HG03039 (cell line): ENCODE measurements at regions not wholly inside any gene's neighbourhood (a gene's known extent, or its start where the extent isn't known, plus 50 kb on each side); places are given as distances from the start of the nearest gene placed in this dataset.
"Not testable (repeated sequence)": the region's sequence is repeated elsewhere in the genome, so short reads cannot be mapped to it uniquely, and the experiment has no call there.

Experiments used
- ATAC-seq: cut with Tn5 transposase; IDR thresholded peaks from one replicate; pipeline ENCODE4 v1.9.1; 2021; ENCODE audit warnings: mild to moderate bottlenecking, moderate library complexity; ENCODE audit not compliant: unreplicated experiment

- no peak for ATAC-seq
Observed at GRCh38 chr1:163570071-163570470, 248.3 kb downstream of the NUF2 start.

GRCh38 chr1:163571950-163572349 is 250.2 kb downstream of the NUF2 start:
- no peak for ATAC-seq

GRCh38 chr1:163574119-163574518 is 252.4 kb downstream of the NUF2 start:
- ATAC-seq = no peak

- no peak for ATAC-seq
Observed at GRCh38 chr1:163580926-163581325, 259.2 kb downstream of the NUF2 start.

GRCh38 chr1:163583661-163584181 is 262.0 kb downstream of the NUF2 start:
- ATAC-seq = no peak

- no peak for ATAC-seq
Observed at GRCh38 chr1:163585796-163586195, 264.0 kb downstream of the NUF2 start.

- no peak for ATAC-seq
Observed at GRCh38 chr1:163588796-163589195, 267.0 kb downstream of the NUF2 start.

GRCh38 chr1:163589735-163590134 is 268.0 kb downstream of the NUF2 start:
- no peak for ATAC-seq

- not testable (repeated sequence) for ATAC-seq
Observed at GRCh38 chr1:163591131-163591530, 269.4 kb downstream of the NUF2 start.

GRCh38 chr1:163592623-163593022 is 270.9 kb downstream of the NUF2 start:
- ATAC-seq = not testable (repeated sequence)

GRCh38 chr1:163596106-163596505 is 274.4 kb downstream of the NUF2 start:
- ATAC-seq = not testable (repeated sequence)

- no peak for ATAC-seq
Observed at GRCh38 chr1:163596541-163597258, 274.9 kb downstream of the NUF2 start.

- ATAC-seq = no peak
Observed at GRCh38 chr1:163604321-163604720, 282.6 kb downstream of the NUF2 start.

- ATAC-seq = no peak
Observed at GRCh38 chr1:163604896-163605295, 283.1 kb downstream of the NUF2 start.

- ATAC-seq = no peak
Observed at GRCh38 chr1:163608979-163609378, 287.2 kb downstream of the NUF2 start.

- ATAC-seq = no peak
Observed at GRCh38 chr1:163609858-163610257, 288.1 kb downstream of the NUF2 start.

GRCh38 chr1:163610486-163610885 is 288.7 kb downstream of the NUF2 start:
- no peak for ATAC-seq

GRCh38 chr1:163614361-163614760 is 292.6 kb downstream of the NUF2 start:
- ATAC-seq = no peak

GRCh38 chr1:163628034-163628773 is 306.4 kb downstream of the NUF2 start:
- no peak for ATAC-seq

GRCh38 chr1:163632269-163632668 is 310.5 kb downstream of the NUF2 start:
- ATAC-seq = no peak

GRCh38 chr1:163633366-163633765 is 311.6 kb downstream of the NUF2 start:
- no peak for ATAC-seq

GRCh38 chr1:163645676-163646075 is 323.9 kb downstream of the NUF2 start:
- not testable (repeated sequence) for ATAC-seq
